ENCODE measurements at regions not wholly inside any gene's neighbourhood (a gene's known extent, or its start where the extent isn't known, plus 50 kb on each side); places are given as distances from the start of the nearest gene placed in this dataset.

DNA sequence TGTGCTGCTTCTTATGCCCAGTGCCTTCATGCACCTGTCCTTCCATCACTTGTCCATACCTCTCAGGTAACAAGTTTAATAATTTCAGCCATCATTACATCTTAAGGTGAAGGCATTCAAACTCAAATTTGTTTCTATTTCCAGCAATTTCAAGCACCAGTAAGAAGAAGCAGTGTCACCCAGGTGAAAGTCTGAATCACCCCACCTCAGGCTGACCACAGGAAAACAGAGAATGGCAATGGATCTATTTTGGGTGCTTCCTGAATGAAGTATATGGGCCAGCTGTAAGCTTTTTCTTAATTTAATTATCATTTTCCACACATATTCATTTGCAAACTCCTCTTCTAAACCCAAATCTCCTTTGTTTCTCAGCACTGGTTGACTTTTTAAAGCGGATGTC, 372.7 kb upstream of the SOX11 start:
- Histone ChIP-seq H3K4me3 (ENCODE audit: low read length in 2 of 2) (no peak overlapping the region), H3K4me1 (ENCODE audit: control insufficient read depth in 2 of 2, insufficient read depth in 2 of 2, low read length in 2 of 2) (no peaks in the 10 kb centered on the region)

DNA sequence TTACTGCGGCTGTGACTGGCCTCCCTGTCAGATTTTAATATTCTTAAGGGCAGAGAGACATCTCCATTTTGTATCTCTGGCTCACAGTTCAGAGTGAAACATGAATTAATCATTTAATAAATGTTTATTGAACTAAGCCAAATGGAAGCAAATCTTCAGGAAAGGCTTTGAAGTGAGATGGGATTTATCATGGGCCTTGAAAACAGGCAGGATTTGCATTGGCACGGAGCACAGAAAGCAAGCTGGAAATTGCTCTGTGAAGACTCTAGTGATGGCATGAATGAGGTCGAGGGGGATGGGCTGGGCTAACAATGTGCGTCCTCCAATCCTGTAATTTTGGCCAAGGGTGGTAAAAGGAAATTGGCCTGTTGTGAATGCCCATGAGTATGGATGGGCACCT, 369.8 kb upstream of the SOX11 start:
- Histone ChIP-seq H3K9me3 (ENCODE audit: control insufficient read depth in 2 of 2, low read length in 2 of 2) (peaks cover 0 to 3% of the 10 kb centered on the region in 2 donors), H3K36me3 (ENCODE audit: control insufficient read depth in 2 of 2, insufficient read depth in 2 of 2, low read length in 2 of 2) (no peaks in the 10 kb centered on the region), H3K27me3 (ENCODE audit: control insufficient read depth in 2 of 2, insufficient read depth in 2 of 2, low read length in 2 of 2) (no peaks in the 10 kb centered on the region), H3K4me1 (ENCODE audit: control insufficient read depth in 2 of 2, insufficient read depth in 2 of 2, low read length in 2 of 2) (no peaks in the 10 kb centered on the region), H3K27ac (ENCODE audit: low read depth in 2 of 2, low read length in 2 of 2) (no peak overlapping the region), H3K4me3 (ENCODE audit: low read length in 2 of 2) (no peak overlapping the region), H3K9ac (ENCODE audit: low read depth in 1 of 2, low read length in 2 of 2) (no peak overlapping the region)

More for the DNA sequence above, 372.7 kb upstream of the SOX11 start:
- Histone ChIP-seq H3K9ac (ENCODE audit: low read depth in 1 of 2, low read length in 2 of 2) (no peak overlapping the region), H3K27me3 (ENCODE audit: control insufficient read depth in 2 of 2, insufficient read depth in 2 of 2, low read length in 2 of 2) (no peaks in the 10 kb centered on the region), H3K36me3 (ENCODE audit: control insufficient read depth in 2 of 2, insufficient read depth in 2 of 2, low read length in 2 of 2) (no peaks in the 10 kb centered on the region), H3K9me3 (ENCODE audit: control insufficient read depth in 2 of 2, low read length in 2 of 2) (peaks cover 0 to 3% of the 10 kb centered on the region in 2 donors), H3K27ac (ENCODE audit: low read depth in 2 of 2, low read length in 2 of 2) (no peak overlapping the region)

GRCh38 chr2:5325523-5325922, 366.7 kb upstream of the SOX11 start:
- H3K27ac ChIP-seq (ENCODE audit: low read depth in 2 of 2, low read length in 2 of 2) = no peak overlapping the region
- no peaks in the 10 kb centered on the region for H3K4me1 ChIP-seq (ENCODE audit: control insufficient read depth in 2 of 2, insufficient read depth in 2 of 2, low read length in 2 of 2)
- no peaks in the 10 kb centered on the region for H3K27me3 ChIP-seq (ENCODE audit: control insufficient read depth in 2 of 2, insufficient read depth in 2 of 2, low read length in 2 of 2)
- no peaks in the 10 kb centered on the region for H3K36me3 ChIP-seq (ENCODE audit: control insufficient read depth in 2 of 2, insufficient read depth in 2 of 2, low read length in 2 of 2)
- H3K4me3 ChIP-seq (ENCODE audit: low read length in 2 of 2) = no peak overlapping the region
- no peaks in the 10 kb centered on the region for H3K9me3 ChIP-seq (ENCODE audit: control insufficient read depth in 2 of 2, low read length in 2 of 2)
- no peak overlapping the region for H3K9ac ChIP-seq (ENCODE audit: low read depth in 1 of 2, low read length in 2 of 2)

DNA sequence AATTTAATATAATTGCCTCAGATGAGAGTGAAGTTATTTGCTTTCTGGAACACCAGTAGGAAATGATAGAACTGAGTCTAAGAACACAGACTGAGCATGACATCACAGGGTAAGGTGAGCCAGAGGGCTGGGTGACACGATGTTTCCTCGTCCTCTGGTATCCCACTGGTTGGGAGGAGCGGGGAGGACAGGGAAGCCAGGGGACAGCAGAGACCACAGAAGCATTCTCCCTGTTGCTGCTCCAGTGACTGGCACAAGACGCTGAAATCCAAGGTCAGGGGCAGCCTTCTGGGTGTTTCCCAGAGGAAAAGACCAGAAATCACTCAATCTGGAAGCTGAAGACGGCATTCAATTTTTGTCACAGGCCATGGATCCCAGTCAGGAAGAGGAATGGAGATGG, 363.4 kb upstream of the SOX11 start:
- no peaks in the 10 kb centered on the region for H3K9me3 ChIP-seq (ENCODE audit: control insufficient read depth in 2 of 2, low read length in 2 of 2)
- no peak overlapping the region for H3K9ac ChIP-seq (ENCODE audit: low read depth in 1 of 2, low read length in 2 of 2)
- no peak overlapping the region for H3K4me3 ChIP-seq (ENCODE audit: low read length in 2 of 2)
- H3K27me3 ChIP-seq (ENCODE audit: control insufficient read depth in 2 of 2, insufficient read depth in 2 of 2, low read length in 2 of 2) = no peaks in the 10 kb centered on the region
- H3K36me3 ChIP-seq (ENCODE audit: control insufficient read depth in 2 of 2, insufficient read depth in 2 of 2, low read length in 2 of 2) = no peaks in the 10 kb centered on the region
- H3K4me1 ChIP-seq (ENCODE audit: control insufficient read depth in 2 of 2, insufficient read depth in 2 of 2, low read length in 2 of 2) = no peaks in the 10 kb centered on the region
- no peak overlapping the region for H3K27ac ChIP-seq (ENCODE audit: low read depth in 2 of 2, low read length in 2 of 2)

DNA sequence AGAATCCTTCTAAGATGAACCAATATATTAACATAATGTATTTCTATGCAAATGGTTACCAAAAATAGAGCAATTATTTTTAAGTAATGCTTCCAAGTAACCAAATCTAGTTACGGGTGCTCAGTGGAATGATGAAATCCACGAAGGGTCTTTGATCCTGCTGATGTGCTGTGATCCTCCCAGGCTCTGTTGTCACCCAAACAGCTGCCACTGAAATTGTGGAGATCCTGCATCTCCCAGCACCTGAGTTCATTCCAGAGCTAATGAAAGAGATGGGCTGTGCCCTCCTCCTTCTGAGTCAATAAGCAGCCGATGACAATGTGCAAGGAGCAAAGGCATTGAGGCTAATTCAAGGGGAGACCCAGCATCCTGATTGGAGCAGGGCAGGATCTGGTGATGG, 362.4 kb upstream of the SOX11 start:
- Histone ChIP-seq H3K4me1 (ENCODE audit: control insufficient read depth in 2 of 2, insufficient read depth in 2 of 2, low read length in 2 of 2) (no peaks in the 10 kb centered on the region), H3K27ac (ENCODE audit: low read depth in 2 of 2, low read length in 2 of 2) (no peak overlapping the region), H3K36me3 (ENCODE audit: control insufficient read depth in 2 of 2, insufficient read depth in 2 of 2, low read length in 2 of 2) (no peaks in the 10 kb centered on the region), H3K4me3 (ENCODE audit: low read length in 2 of 2) (no peak overlapping the region), H3K27me3 (ENCODE audit: control insufficient read depth in 2 of 2, insufficient read depth in 2 of 2, low read length in 2 of 2) (no peaks in the 10 kb centered on the region), H3K9me3 (ENCODE audit: control insufficient read depth in 2 of 2, low read length in 2 of 2) (no peaks in the 10 kb centered on the region), H3K9ac (ENCODE audit: low read depth in 1 of 2, low read length in 2 of 2) (no peak overlapping the region)

DNA sequence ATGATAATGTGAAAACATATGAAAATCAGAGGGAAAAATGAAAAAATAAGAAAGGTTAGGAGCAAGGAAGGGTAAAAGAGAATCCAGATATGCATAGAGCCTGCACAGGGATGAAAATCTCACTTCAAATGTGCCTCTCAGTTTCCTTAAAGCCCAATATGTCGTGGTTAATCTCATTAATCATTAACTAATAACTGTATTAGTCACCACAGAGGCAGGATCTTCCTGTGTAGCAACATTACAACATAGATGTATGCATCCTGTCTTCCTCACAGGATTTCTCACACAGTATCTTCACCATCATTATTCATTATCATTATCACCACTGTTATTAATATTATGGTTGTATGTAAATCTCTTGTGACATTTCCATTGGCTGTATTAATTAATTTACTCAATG, 361.2 kb upstream of the SOX11 start:
- H3K4me1 ChIP-seq (ENCODE audit: control insufficient read depth in 2 of 2, insufficient read depth in 2 of 2, low read length in 2 of 2) = no peaks in the 10 kb centered on the region
- no peak overlapping the region for H3K9ac ChIP-seq (ENCODE audit: low read depth in 1 of 2, low read length in 2 of 2)
- H3K27ac ChIP-seq (ENCODE audit: low read depth in 2 of 2, low read length in 2 of 2) = no peak overlapping the region
- no peaks in the 10 kb centered on the region for H3K36me3 ChIP-seq (ENCODE audit: control insufficient read depth in 2 of 2, insufficient read depth in 2 of 2, low read length in 2 of 2)
- H3K9me3 ChIP-seq (ENCODE audit: control insufficient read depth in 2 of 2, low read length in 2 of 2) = no peaks in the 10 kb centered on the region
- H3K4me3 ChIP-seq (ENCODE audit: low read length in 2 of 2) = no peak overlapping the region
- no peaks in the 10 kb centered on the region for H3K27me3 ChIP-seq (ENCODE audit: control insufficient read depth in 2 of 2, insufficient read depth in 2 of 2, low read length in 2 of 2)

DNA sequence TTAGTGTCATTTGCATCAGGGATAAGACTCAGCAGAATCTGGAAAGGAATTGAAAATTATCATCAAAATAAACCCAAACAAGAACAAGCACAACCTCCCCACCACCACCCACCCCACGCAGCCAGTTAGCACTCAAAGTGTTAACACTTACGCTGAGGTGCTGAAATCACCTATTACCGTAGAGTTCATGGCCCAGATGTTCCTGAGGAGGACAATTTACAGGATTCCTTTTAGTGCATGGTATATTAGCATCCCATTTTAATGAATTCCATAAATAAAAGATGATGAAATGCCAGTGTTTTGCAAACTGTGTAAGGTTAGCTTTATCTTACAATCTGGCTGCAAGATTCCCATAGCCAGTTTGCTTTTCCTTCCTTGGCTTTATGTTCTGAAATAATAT, 359.3 kb upstream of the SOX11 start:
- Histone ChIP-seq H3K4me1 (ENCODE audit: control insufficient read depth in 2 of 2, insufficient read depth in 2 of 2, low read length in 2 of 2) (no peaks in the 10 kb centered on the region), H3K9me3 (ENCODE audit: control insufficient read depth in 2 of 2, low read length in 2 of 2) (no peaks in the 10 kb centered on the region), H3K27me3 (ENCODE audit: control insufficient read depth in 2 of 2, insufficient read depth in 2 of 2, low read length in 2 of 2) (no peaks in the 10 kb centered on the region), H3K27ac (ENCODE audit: low read depth in 2 of 2, low read length in 2 of 2) (no peak overlapping the region), H3K9ac (ENCODE audit: low read depth in 1 of 2, low read length in 2 of 2) (no peak overlapping the region), H3K36me3 (ENCODE audit: control insufficient read depth in 2 of 2, insufficient read depth in 2 of 2, low read length in 2 of 2) (no peaks in the 10 kb centered on the region), H3K4me3 (ENCODE audit: low read length in 2 of 2) (no peak overlapping the region)

GRCh38 chr2:5339473-5339872, 352.7 kb upstream of the SOX11 start:
- Histone ChIP-seq H3K9ac (ENCODE audit: low read depth in 1 of 2, low read length in 2 of 2) (no peak overlapping the region), H3K4me1 (ENCODE audit: control insufficient read depth in 2 of 2, insufficient read depth in 2 of 2, low read length in 2 of 2) (no peaks in the 10 kb centered on the region), H3K27me3 (ENCODE audit: control insufficient read depth in 2 of 2, insufficient read depth in 2 of 2, low read length in 2 of 2) (no peaks in the 10 kb centered on the region), H3K27ac (ENCODE audit: low read depth in 2 of 2, low read length in 2 of 2) (no peak overlapping the region), H3K4me3 (ENCODE audit: low read length in 2 of 2) (no peak overlapping the region), H3K9me3 (ENCODE audit: control insufficient read depth in 2 of 2, low read length in 2 of 2) (no peaks in the 10 kb centered on the region), H3K36me3 (ENCODE audit: control insufficient read depth in 2 of 2, insufficient read depth in 2 of 2, low read length in 2 of 2) (no peaks in the 10 kb centered on the region)

GRCh38 chr2:5343785-5344335, 348.3 kb upstream of the SOX11 start:
- Histone ChIP-seq H3K9me3 (ENCODE audit: control insufficient read depth in 2 of 2, low read length in 2 of 2) (peaks cover 0 to 5% of the 10 kb centered on the region in 2 donors), H3K4me1 (ENCODE audit: control insufficient read depth in 2 of 2, insufficient read depth in 2 of 2, low read length in 2 of 2) (no peaks in the 10 kb centered on the region), H3K27me3 (ENCODE audit: control insufficient read depth in 2 of 2, insufficient read depth in 2 of 2, low read length in 2 of 2) (no peaks in the 10 kb centered on the region), H3K9ac (ENCODE audit: low read depth in 1 of 2, low read length in 2 of 2) (no peak overlapping the region), H3K27ac (ENCODE audit: low read depth in 2 of 2, low read length in 2 of 2) (no peak overlapping the region), H3K4me3 (ENCODE audit: low read length in 2 of 2) (no peak overlapping the region), H3K36me3 (ENCODE audit: control insufficient read depth in 2 of 2, insufficient read depth in 2 of 2, low read length in 2 of 2) (no peaks in the 10 kb centered on the region)

DNA sequence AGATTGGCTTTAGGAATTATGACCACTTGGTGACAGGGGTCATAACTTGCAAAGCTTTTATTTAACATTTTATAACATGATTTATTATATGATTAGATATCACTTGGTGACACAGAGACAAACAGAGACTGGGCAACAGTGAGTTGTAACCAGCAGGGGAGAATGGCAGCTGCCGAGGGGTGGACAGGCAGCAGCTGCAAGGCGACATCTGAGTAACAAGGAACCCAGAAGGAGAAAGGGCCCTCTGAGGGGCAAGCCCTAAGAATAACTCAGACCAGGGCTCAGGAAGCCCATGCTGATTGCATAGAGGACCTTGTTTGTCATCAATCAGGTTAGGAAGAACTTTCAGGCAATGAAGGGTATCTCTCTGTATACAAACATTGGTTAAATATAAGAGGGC, 339.9 kb upstream of the SOX11 start:
- no peak overlapping the region for H3K9ac ChIP-seq (ENCODE audit: low read depth in 1 of 2, low read length in 2 of 2)
- H3K27ac ChIP-seq (ENCODE audit: low read depth in 2 of 2, low read length in 2 of 2) = no peak overlapping the region
- no peaks in the 10 kb centered on the region for H3K27me3 ChIP-seq (ENCODE audit: control insufficient read depth in 2 of 2, insufficient read depth in 2 of 2, low read length in 2 of 2)
- H3K9me3 ChIP-seq (ENCODE audit: control insufficient read depth in 2 of 2, low read length in 2 of 2) = peaks cover 0 to 3% of the 10 kb centered on the region in 2 donors
- no peaks in the 10 kb centered on the region for H3K36me3 ChIP-seq (ENCODE audit: control insufficient read depth in 2 of 2, insufficient read depth in 2 of 2, low read length in 2 of 2)
- no peak overlapping the region for H3K4me3 ChIP-seq (ENCODE audit: low read length in 2 of 2)
- no peaks in the 10 kb centered on the region for H3K4me1 ChIP-seq (ENCODE audit: control insufficient read depth in 2 of 2, insufficient read depth in 2 of 2, low read length in 2 of 2)

DNA sequence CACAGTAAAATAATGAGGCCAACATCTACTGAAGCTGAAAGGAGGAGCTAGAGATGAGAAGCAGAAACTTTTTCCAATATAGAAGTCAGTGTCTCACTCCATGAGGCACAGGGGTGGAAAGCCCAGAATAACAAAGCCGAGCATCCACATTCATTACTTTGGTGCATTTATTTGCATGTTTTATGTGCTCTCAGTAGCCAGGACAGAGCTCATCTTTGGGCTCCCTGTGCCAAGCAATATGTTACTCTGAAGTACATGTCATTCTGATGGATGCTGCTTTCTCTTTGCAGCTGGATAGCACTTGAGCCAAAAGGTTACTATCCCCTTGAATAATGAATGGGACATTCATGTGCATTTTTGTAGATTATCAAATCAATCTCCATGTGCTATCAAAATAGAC, 338.6 kb upstream of the SOX11 start:
- Histone ChIP-seq H3K27me3 (ENCODE audit: control insufficient read depth in 2 of 2, insufficient read depth in 2 of 2, low read length in 2 of 2) (no peaks in the 10 kb centered on the region), H3K9me3 (ENCODE audit: control insufficient read depth in 2 of 2, low read length in 2 of 2) (no peaks in the 10 kb centered on the region)

More for the DNA sequence above, 338.6 kb upstream of the SOX11 start:
- H3K36me3 ChIP-seq (ENCODE audit: control insufficient read depth in 2 of 2, insufficient read depth in 2 of 2, low read length in 2 of 2) = no peaks in the 10 kb centered on the region
- H3K9ac ChIP-seq (ENCODE audit: low read depth in 1 of 2, low read length in 2 of 2) = no peak overlapping the region
- no peaks in the 10 kb centered on the region for H3K4me1 ChIP-seq (ENCODE audit: control insufficient read depth in 2 of 2, insufficient read depth in 2 of 2, low read length in 2 of 2)
- no peak overlapping the region for H3K27ac ChIP-seq (ENCODE audit: low read depth in 2 of 2, low read length in 2 of 2)
- no peak overlapping the region for H3K4me3 ChIP-seq (ENCODE audit: low read length in 2 of 2)
